ENCODE measurements at regions not wholly inside any gene's neighbourhood (a gene's known extent, or its start where the extent isn't known, plus 50 kb on each side); places are given as distances from the start of the nearest gene placed in this dataset.
A peak's percentile ranks its signal among the peaks of the same experiment; 100 is the strongest.

DNA sequence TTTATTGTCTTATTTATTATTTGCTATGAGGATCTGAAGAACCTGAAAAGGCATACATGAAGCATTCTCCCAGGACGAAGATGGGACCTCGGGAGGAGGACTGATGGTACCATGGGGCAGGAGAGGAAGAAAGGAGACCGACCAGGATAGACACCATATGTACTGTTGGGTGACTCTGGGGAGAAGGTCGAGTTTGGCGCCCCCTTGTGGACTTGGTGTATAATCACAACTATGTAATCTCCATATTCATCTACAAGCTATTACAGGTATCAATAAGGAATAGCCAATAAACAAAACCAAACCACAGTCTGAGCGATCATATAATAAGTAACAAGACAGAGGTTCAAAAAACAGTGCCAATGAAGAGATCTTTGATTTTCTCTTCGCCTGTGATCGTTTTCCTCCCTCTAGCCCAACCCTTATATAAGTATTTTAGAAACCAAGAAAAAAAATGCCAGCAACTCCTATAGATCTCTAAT lies 139.1 kb downstream of the SPTSSA start:
- TF ChIP-seq, protein P1, sequence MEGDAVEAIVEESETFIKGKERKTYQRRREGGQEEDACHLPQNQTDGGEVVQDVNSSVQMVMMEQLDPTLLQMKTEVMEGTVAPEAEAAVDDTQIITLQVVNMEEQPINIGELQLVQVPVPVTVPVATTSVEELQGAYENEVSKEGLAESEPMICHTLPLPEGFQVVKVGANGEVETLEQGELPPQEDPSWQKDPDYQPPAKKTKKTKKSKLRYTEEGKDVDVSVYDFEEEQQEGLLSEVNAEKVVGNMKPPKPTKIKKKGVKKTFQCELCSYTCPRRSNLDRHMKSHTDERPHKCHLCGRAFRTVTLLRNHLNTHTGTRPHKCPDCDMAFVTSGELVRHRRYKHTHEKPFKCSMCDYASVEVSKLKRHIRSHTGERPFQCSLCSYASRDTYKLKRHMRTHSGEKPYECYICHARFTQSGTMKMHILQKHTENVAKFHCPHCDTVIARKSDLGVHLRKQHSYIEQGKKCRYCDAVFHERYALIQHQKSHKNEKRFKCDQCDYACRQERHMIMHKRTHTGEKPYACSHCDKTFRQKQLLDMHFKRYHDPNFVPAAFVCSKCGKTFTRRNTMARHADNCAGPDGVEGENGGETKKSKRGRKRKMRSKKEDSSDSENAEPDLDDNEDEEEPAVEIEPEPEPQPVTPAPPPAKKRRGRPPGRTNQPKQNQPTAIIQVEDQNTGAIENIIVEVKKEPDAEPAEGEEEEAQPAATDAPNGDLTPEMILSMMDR (IDR thresholded peaks at IDR 0.05) = peak; percentile 73
- Mint-ChIP-seq H3K36me3 (ENCODE audit: unreplicated experiment) (no peaks in the 10 kb centered on the region), H3K4me3 (ENCODE audit: unreplicated experiment) (no peak overlapping the region), H3K4me1 (ENCODE audit: unreplicated experiment) (peaks cover 2% of the 10 kb centered on the region), H3K27me3 (ENCODE audit: unreplicated experiment) (peaks cover 28% of the 10 kb centered on the region), H3K27ac (ENCODE audit: unreplicated experiment) (no peak overlapping the region), H3K9me3 (ENCODE audit: unreplicated experiment) (no peaks in the 10 kb centered on the region)
- peak; percentile 86 for DNase-seq (ENCODE audit: extremely low spot score, unreplicated experiment)

DNA sequence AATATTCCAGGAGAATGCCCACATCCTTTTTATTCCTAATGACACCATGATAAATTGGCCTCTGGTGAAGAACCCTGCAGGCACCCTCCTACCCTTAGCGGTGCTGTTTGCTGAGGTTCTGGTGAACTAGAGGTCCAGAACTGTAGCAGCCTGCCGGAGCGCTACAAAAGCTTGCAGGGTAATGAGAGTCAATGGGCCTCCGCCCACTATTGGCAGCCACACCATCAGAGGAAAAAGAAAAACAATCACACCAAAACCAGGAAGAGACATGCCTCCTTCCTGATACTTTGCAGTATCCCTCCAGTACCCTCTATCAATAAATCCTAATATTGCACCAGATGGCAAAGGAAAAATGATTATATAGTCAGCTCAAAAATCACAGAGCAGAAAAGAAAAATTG lies 142.9 kb downstream of the SPTSSA start:
- no peak overlapping the region for H3K27ac Mint-ChIP-seq (ENCODE audit: unreplicated experiment)
- no peaks in the 10 kb centered on the region for H3K9me3 Mint-ChIP-seq (ENCODE audit: unreplicated experiment)
- H3K4me3 Mint-ChIP-seq (ENCODE audit: unreplicated experiment) = no peak overlapping the region
- H3K27me3 Mint-ChIP-seq (ENCODE audit: unreplicated experiment) = peaks cover 36% of the 10 kb centered on the region
- TF ChIP-seq, protein P1 (IDR thresholded peaks at IDR 0.05) = no peak
- DNase-seq (ENCODE audit: extremely low spot score, unreplicated experiment) = no peak
- no peaks in the 10 kb centered on the region for H3K36me3 Mint-ChIP-seq (ENCODE audit: unreplicated experiment)
- H3K4me1 Mint-ChIP-seq (ENCODE audit: unreplicated experiment) = no peaks in the 10 kb centered on the region

DNA sequence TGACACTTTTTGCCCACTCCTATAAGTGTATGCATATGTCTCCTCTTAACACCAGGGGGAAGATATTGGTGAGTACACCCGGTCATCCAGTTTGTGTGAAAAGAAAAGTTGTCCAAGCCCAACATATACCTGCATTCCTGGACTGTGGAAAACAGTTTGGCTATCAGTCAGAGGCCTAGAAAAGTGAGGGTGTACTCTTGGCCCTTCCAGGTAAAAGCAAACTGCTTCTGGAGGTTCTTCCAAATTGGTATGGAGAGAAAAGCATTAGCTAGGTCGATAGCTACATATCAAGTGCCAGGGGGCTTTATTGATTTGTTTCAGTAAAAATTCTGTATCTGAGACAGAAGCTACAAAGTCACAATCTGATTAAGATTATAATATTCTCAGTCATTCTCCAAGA lies 144.0 kb downstream of the SPTSSA start:
- H3K27ac Mint-ChIP-seq (ENCODE audit: unreplicated experiment) = no peak overlapping the region
- no peaks in the 10 kb centered on the region for H3K9me3 Mint-ChIP-seq (ENCODE audit: unreplicated experiment)
- H3K4me1 Mint-ChIP-seq (ENCODE audit: unreplicated experiment) = no peaks in the 10 kb centered on the region
- DNase-seq (ENCODE audit: extremely low spot score, unreplicated experiment) = no peak
- no peak overlapping the region for H3K4me3 Mint-ChIP-seq (ENCODE audit: unreplicated experiment)
- TF ChIP-seq, protein P1 (IDR thresholded peaks at IDR 0.05) = no peak
- peaks cover 44% of the 10 kb centered on the region for H3K27me3 Mint-ChIP-seq (ENCODE audit: unreplicated experiment)
- no peaks in the 10 kb centered on the region for H3K36me3 Mint-ChIP-seq (ENCODE audit: unreplicated experiment)

DNA sequence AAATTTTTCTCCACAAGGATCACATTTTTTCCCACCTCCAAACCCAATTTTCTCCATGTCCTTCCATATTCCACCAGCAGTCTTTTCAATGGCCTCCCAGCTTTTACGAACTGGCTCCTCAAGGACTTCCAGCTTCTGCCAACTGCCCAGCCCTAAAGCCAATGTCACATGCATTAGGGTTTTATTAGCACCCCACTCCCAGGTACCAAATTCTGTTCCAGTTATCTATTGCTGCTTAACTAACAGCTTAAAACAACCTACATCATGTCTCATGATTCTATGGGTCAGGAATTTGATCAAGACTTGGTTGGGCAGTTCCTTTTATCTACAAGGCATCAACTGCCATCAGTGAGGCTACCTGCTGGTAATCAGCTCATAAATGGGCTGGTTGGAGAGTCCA lies 151.3 kb downstream of the SPTSSA start:
- DNase-seq (ENCODE audit: extremely low spot score, unreplicated experiment) = no peak
- H3K27ac Mint-ChIP-seq (ENCODE audit: unreplicated experiment) = no peak overlapping the region

DNA sequence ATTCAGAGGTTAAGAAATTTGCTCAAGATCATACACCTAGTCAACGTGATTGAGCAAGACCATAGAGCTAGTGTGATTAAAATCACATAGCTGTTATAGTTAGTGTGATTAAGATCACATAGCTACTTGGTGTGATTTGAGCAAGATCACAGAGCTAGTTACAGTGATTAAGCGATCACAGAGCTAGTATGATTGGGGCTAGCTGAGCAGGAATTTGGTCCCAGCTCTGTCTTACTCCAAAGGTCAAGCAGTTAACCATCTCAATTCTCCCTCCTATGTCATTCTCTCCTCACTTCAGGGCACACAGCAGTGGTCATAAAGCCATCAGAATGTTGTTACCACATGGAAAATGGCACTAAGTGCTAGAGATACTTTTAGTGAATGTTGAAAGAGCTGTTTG lies 158.2 kb downstream of the SPTSSA start:
- no peak for DNase-seq (ENCODE audit: extremely low spot score, unreplicated experiment)
- Mint-ChIP-seq H3K4me3 (ENCODE audit: unreplicated experiment) (no peak overlapping the region), H3K9me3 (ENCODE audit: unreplicated experiment) (no peaks in the 10 kb centered on the region), H3K27me3 (ENCODE audit: unreplicated experiment) (peaks cover 16% of the 10 kb centered on the region), H3K4me1 (ENCODE audit: unreplicated experiment) (no peaks in the 10 kb centered on the region), H3K27ac (ENCODE audit: unreplicated experiment) (no peak overlapping the region), H3K36me3 (ENCODE audit: unreplicated experiment) (no peaks in the 10 kb centered on the region)
- TF ChIP-seq, protein P1 (IDR thresholded peaks at IDR 0.05) = no peak

More for the DNA sequence above, 151.3 kb downstream of the SPTSSA start:
- Mint-ChIP-seq H3K9me3 (ENCODE audit: unreplicated experiment) (no peaks in the 10 kb centered on the region), H3K4me3 (ENCODE audit: unreplicated experiment) (no peak overlapping the region), H3K4me1 (ENCODE audit: unreplicated experiment) (no peaks in the 10 kb centered on the region), H3K27me3 (ENCODE audit: unreplicated experiment) (peaks cover 57% of the 10 kb centered on the region), H3K36me3 (ENCODE audit: unreplicated experiment) (no peaks in the 10 kb centered on the region)
- TF ChIP-seq, protein P1 (IDR thresholded peaks at IDR 0.05) = no peak
